Testis (tissue), 2 donors: ENCODE measurements at regions not wholly inside any gene's neighbourhood (a gene's known extent, or its start where the extent isn't known, plus 50 kb on each side); places are given as distances from the start of the nearest gene placed in this dataset.

ENCODE experiments used
- DNase-seq: peaks from one replicate; pipeline ENCODE4 v3.0.0-alpha.2; 2019
- H3K27ac ChIP-seq, 2 donors: fragments of 200-600 bp; sonication (generic); one replicate each; pipeline ENCODE4 v1.5.1; 2019
- H3K27me3 ChIP-seq: fragments of 200-600 bp; sonication (generic); one replicate; pipeline ENCODE4 v1.5.1; 2019
- H3K36me3 ChIP-seq: fragments of 200-600 bp; sonication (generic); one replicate; pipeline ENCODE4 v1.5.1; 2017; ENCODE audit warnings: low read depth; ENCODE audit errors: missing control alignments
- H3K4me1 ChIP-seq: fragments of 200-600 bp; sonication (generic); one replicate; pipeline ENCODE4 v1.5.1; 2019
- H3K4me3 ChIP-seq, 2 donors: fragments of 200-600 bp; sonication (generic); one replicate each; pipeline ENCODE4 v1.5.1; 2017 to 2019
- H3K9me3 ChIP-seq: fragments of 200-600 bp; sonication (generic); one replicate; pipeline ENCODE4 v1.5.1; 2017
- CTCF ChIP-seq, 3 experiments: fragments of 450-650 bp in 2 of 3; fragments of 200-600 bp in 1 of 3; sonication (generic) in 1 of 3; IDR thresholded peaks; one replicate each; pipeline ENCODE4 v1.5.1; 2016 to 2019; ENCODE audit warnings: antibody characterized with exemption in 3 of 3, mild to moderate bottlenecking in 2 of 3, moderate library complexity in 1 of 3
- POLR2A ChIP-seq: fragments of 450-650 bp; IDR thresholded peaks from one replicate; pipeline ENCODE4 v1.6.1; 2017; ENCODE audit warnings: antibody characterized with exemption, mild to moderate bottlenecking, moderate library complexity
- WGBS, 2 donors: methylation state at CpG; one replicate each; pipeline ENCODE4 v1.1.5; 2018; 5-methylcytosine and 5-hydroxymethylcytosine counted together
- intact Hi-C: fragments of 100-400 bp; cut with DNase I; formaldehyde crosslinking; loops from one replicate; pipeline ENCODE4 v1.15.1; 2023; ENCODE audit warnings: low total_unique reads

- H3K9me3 ChIP-seq: no peaks in the 10 kb centered on the region
- 69 to 81% methylated on average over 15 of the region's 15 CpGs for WGBS, 2 donors
- TF ChIP-seq POLR2A: no peak
- no peak for TF ChIP-seq CTCF (IDR thresholded peaks at IDR 0.05)
- intact Hi-C loops: no loop called here
- no peak for DNase-seq
- H3K36me3 ChIP-seq: no peaks in the 10 kb centered on the region
- no peaks in the 10 kb centered on the region for H3K27me3 ChIP-seq
- no peak overlapping the region for H3K4me3 ChIP-seq
- H3K27ac ChIP-seq: no peak overlapping the region
- no peaks in the 10 kb centered on the region for H3K4me1 ChIP-seq
These were observed 589.1 kb downstream of the PTPRU start for GRCh38 chr1:29825274-29825940.

- no peaks in the 10 kb centered on the region for H3K36me3 ChIP-seq
- DNase-seq: no peak
- no peaks in the 10 kb centered on the region for H3K9me3 ChIP-seq
- WGBS, 2 donors: 50 to 57% methylated on average over 10 to 15 of the region's 15 CpGs
- H3K27me3 ChIP-seq: no peaks in the 10 kb centered on the region
- H3K27ac ChIP-seq: no peak overlapping the region
- H3K4me1 ChIP-seq: no peaks in the 10 kb centered on the region
- H3K4me3 ChIP-seq: no peak overlapping the region
- TF ChIP-seq CTCF (IDR thresholded peaks at IDR 0.05) (no peak), POLR2A (no peak)
- intact Hi-C loops: no loop called here
These were observed 588.4 kb downstream of the PTPRU start for GRCh38 chr1:29824511-29825273.

GRCh38 chr1:29824025-29824424, 587.7 kb downstream of the PTPRU start:
- intact Hi-C loops: no loop called here
- Histone ChIP-seq H3K27ac (no peak overlapping the region), H3K27me3 (no peaks in the 10 kb centered on the region), H3K9me3 (no peaks in the 10 kb centered on the region), H3K4me1 (no peaks in the 10 kb centered on the region), H3K4me3 (no peak overlapping the region), H3K36me3 (no peaks in the 10 kb centered on the region)
- WGBS, 2 donors: 61 to 77% methylated on average over 2 to 6 of the region's 6 CpGs
- no peak for DNase-seq
- TF ChIP-seq CTCF (IDR thresholded peaks at IDR 0.05) (no peak), POLR2A (no peak)

GRCh38 chr1:29823561-29823960, 587.2 kb downstream of the PTPRU start:
- 85 to 95% methylated on average over 4 of the region's 4 CpGs for WGBS, 2 donors
- TF ChIP-seq CTCF (IDR thresholded peaks at IDR 0.05): no peak
- TF ChIP-seq POLR2A: no peak
- H3K36me3 ChIP-seq: no peaks in the 10 kb centered on the region
- no peaks in the 10 kb centered on the region for H3K9me3 ChIP-seq
- DNase-seq: no peak
- H3K4me1 ChIP-seq: no peaks in the 10 kb centered on the region
- H3K27ac ChIP-seq: no peak overlapping the region
- no peak overlapping the region for H3K4me3 ChIP-seq
- no peaks in the 10 kb centered on the region for H3K27me3 ChIP-seq
- intact Hi-C loops: no loop called here
